Neural cell (in vitro differentiated cells): ENCODE measurements at regions not wholly inside any gene's neighbourhood (a gene's known extent, or its start where the extent isn't known, plus 50 kb on each side); places are given as distances from the start of the nearest gene placed in this dataset.

Experiments
- POLR2AphosphoS5 ChIP-seq: IDR thresholded peaks from 2 replicates; pipeline ENCODE4 v1.6.1; 2012
- RAD21 ChIP-seq: fragments of 450-650 bp; conservative IDR thresholded peaks from 2 replicates; pipeline ENCODE4 v1.6.1; 2014; ENCODE audit warnings: antibody characterized with exemption, mild to moderate bottlenecking, moderate library complexity
- SMC3 ChIP-seq: fragments of 450-650 bp; conservative IDR thresholded peaks from 2 replicates; pipeline ENCODE4 v1.6.1; 2014; ENCODE audit warnings: antibody characterized with exemption, mild to moderate bottlenecking, moderate library complexity; ENCODE audit not compliant: poor library complexity
- TF ChIP-seq, protein P1 (sequence below): fragments of 450-650 bp; IDR thresholded peaks from 2 replicates; pipeline ENCODE4 v1.5.1; 2014; ENCODE audit warnings: antibody characterized with exemption, mild to moderate bottlenecking, moderate library complexity; ENCODE audit not compliant: poor library complexity, severe bottlenecking

GRCh38 chr15:58352026-58352929, 79.5 kb upstream of the LIPC start:
- TF ChIP-seq, protein P1, sequence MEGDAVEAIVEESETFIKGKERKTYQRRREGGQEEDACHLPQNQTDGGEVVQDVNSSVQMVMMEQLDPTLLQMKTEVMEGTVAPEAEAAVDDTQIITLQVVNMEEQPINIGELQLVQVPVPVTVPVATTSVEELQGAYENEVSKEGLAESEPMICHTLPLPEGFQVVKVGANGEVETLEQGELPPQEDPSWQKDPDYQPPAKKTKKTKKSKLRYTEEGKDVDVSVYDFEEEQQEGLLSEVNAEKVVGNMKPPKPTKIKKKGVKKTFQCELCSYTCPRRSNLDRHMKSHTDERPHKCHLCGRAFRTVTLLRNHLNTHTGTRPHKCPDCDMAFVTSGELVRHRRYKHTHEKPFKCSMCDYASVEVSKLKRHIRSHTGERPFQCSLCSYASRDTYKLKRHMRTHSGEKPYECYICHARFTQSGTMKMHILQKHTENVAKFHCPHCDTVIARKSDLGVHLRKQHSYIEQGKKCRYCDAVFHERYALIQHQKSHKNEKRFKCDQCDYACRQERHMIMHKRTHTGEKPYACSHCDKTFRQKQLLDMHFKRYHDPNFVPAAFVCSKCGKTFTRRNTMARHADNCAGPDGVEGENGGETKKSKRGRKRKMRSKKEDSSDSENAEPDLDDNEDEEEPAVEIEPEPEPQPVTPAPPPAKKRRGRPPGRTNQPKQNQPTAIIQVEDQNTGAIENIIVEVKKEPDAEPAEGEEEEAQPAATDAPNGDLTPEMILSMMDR, result no peak
- no peak for TF ChIP-seq SMC3
- TF ChIP-seq POLR2AphosphoS5, result no peak
- no peak for TF ChIP-seq RAD21
